ENCODE measurements at regions not wholly inside any gene's neighbourhood (a gene's known extent, or its start where the extent isn't known, plus 50 kb on each side); places are given as distances from the start of the nearest gene placed in this dataset.

- H3K4me3 ChIP-seq (ENCODE audit: low read length), result no peak overlapping the region
- no peaks in the 10 kb centered on the region for H3K27me3 ChIP-seq (ENCODE audit: low read length)
- DNase-seq, result no peak
- H4K20me1 ChIP-seq (ENCODE audit: insufficient read depth, low read depth, low read length), result no peaks in the 10 kb centered on the region
- H3K27ac ChIP-seq (ENCODE audit: low read length), result no peak overlapping the region
- H3K4me2 ChIP-seq (ENCODE audit: low read depth, low read length, poor library complexity, severe bottlenecking), result peak overlapping the region; percentile 1
- no peaks in the 10 kb centered on the region for H3K79me2 ChIP-seq (ENCODE audit: low read length)
- peak overlapping the region; percentile 2; the same call in 1 of the 2 replicates for H2AFZ ChIP-seq (ENCODE audit: low read length)
- H3K4me1 ChIP-seq (ENCODE audit: low read length), result peaks cover 4% of the 10 kb centered on the region
- no peaks in the 10 kb centered on the region for H3K9me2 ChIP-seq (replicated peaks; ENCODE audit: insufficient read depth, low read length)
- H3K36me3 ChIP-seq (ENCODE audit: insufficient read depth, low read length), result no peaks in the 10 kb centered on the region
- H3K9me3 ChIP-seq (ENCODE audit: low read length), result no peaks in the 10 kb centered on the region
- H3K9ac ChIP-seq (ENCODE audit: low read length), result no peak overlapping the region
Measured at GRCh38 chr13:89827552-89827951, 1519.9 kb upstream of the MIR17HG start.

GRCh38 chr13:89828506-89828905 is 1519.0 kb upstream of the MIR17HG start:
- no peak overlapping the region for H3K4me2 ChIP-seq (ENCODE audit: low read depth, low read length, poor library complexity, severe bottlenecking)
- no peaks in the 10 kb centered on the region for H3K27me3 ChIP-seq (ENCODE audit: low read length)
- no peak overlapping the region for H2AFZ ChIP-seq (ENCODE audit: low read length)
- no peak overlapping the region for H3K4me3 ChIP-seq (ENCODE audit: low read length)
- no peaks in the 10 kb centered on the region for H3K36me3 ChIP-seq (ENCODE audit: insufficient read depth, low read length)
- H3K27ac ChIP-seq (ENCODE audit: low read length), result no peak overlapping the region
- no peak overlapping the region for H3K9ac ChIP-seq (ENCODE audit: low read length)
- H3K79me2 ChIP-seq (ENCODE audit: low read length), result no peaks in the 10 kb centered on the region
- H3K4me1 ChIP-seq (ENCODE audit: low read length), result peaks cover 4% of the 10 kb centered on the region
- DNase-seq, result no peak
- no peaks in the 10 kb centered on the region for H4K20me1 ChIP-seq (ENCODE audit: insufficient read depth, low read depth, low read length)
- no peaks in the 10 kb centered on the region for H3K9me3 ChIP-seq (ENCODE audit: low read length)
- no peaks in the 10 kb centered on the region for H3K9me2 ChIP-seq (replicated peaks; ENCODE audit: insufficient read depth, low read length)

DNA sequence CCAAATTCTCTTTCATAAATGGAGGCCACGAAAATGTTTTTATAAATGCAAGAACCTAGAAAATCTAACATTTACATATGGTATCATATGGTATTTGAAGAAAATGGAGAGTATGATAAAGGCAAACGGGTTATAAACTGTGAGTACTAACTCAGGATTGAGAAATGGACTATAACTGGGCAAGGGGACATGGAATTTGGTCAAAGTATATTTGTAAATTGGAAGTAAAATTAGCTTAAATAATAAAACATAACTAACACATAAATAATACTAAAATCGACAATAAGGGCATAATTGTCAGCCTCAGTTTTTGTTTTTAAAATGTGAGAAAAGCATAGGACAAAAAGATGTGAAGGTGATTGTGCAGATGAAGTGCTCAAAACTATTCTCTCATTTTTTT is 1516.3 kb upstream of the MIR17HG start:
- Histone ChIP-seq H3K36me3 (ENCODE audit: insufficient read depth, low read length) (no peaks in the 10 kb centered on the region), H3K9me2 (replicated peaks; ENCODE audit: insufficient read depth, low read length) (no peaks in the 10 kb centered on the region), H2AFZ (ENCODE audit: low read length) (no peak overlapping the region), H3K4me3 (ENCODE audit: low read length) (no peak overlapping the region), H3K4me1 (ENCODE audit: low read length) (peaks cover 4% of the 10 kb centered on the region), H4K20me1 (ENCODE audit: insufficient read depth, low read depth, low read length) (no peaks in the 10 kb centered on the region), H3K4me2 (ENCODE audit: low read depth, low read length, poor library complexity, severe bottlenecking) (no peak overlapping the region), H3K9ac (ENCODE audit: low read length) (no peak overlapping the region), H3K27ac (ENCODE audit: low read length) (no peak overlapping the region), H3K79me2 (ENCODE audit: low read length) (no peaks in the 10 kb centered on the region), H3K27me3 (ENCODE audit: low read length) (no peaks in the 10 kb centered on the region), H3K9me3 (ENCODE audit: low read length) (no peaks in the 10 kb centered on the region)
- no peak for DNase-seq

- H3K79me2 ChIP-seq (ENCODE audit: low read length), result no peaks in the 10 kb centered on the region
- H3K4me1 ChIP-seq (ENCODE audit: low read length), result no peaks in the 10 kb centered on the region
- no peak overlapping the region for H3K9ac ChIP-seq (ENCODE audit: low read length)
- no peaks in the 10 kb centered on the region for H4K20me1 ChIP-seq (ENCODE audit: insufficient read depth, low read depth, low read length)
- no peak overlapping the region for H3K27ac ChIP-seq (ENCODE audit: low read length)
- no peaks in the 10 kb centered on the region for H3K36me3 ChIP-seq (ENCODE audit: insufficient read depth, low read length)
- no peak overlapping the region for H3K4me2 ChIP-seq (ENCODE audit: low read depth, low read length, poor library complexity, severe bottlenecking)
- no peak overlapping the region for H3K4me3 ChIP-seq (ENCODE audit: low read length)
- no peaks in the 10 kb centered on the region for H3K27me3 ChIP-seq (ENCODE audit: low read length)
- H3K9me2 ChIP-seq (replicated peaks; ENCODE audit: insufficient read depth, low read length), result no peaks in the 10 kb centered on the region
- DNase-seq, result no peak
- H2AFZ ChIP-seq (ENCODE audit: low read length), result no peak overlapping the region
- H3K9me3 ChIP-seq (ENCODE audit: low read length), result no peaks in the 10 kb centered on the region
Measured at GRCh38 chr13:89832827-89833226, 1514.7 kb upstream of the MIR17HG start.

DNA sequence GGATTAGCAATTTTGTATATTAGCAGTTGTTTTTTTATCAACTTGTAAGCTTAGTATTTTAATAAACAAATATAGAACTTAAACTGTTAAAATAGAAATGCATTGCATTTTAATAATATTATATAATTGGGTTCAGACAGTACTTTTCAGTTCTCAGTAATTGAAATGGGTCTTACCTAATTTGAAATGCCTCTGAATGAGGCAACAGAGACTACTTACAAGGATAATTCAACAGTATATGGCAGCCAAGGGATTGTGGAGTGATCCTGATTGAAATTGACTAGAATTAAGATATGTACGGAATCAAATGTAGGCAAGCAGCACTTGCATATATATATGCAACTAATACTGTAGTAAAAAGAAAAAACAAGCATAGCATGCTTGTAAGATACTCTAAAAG is 1503.9 kb upstream of the MIR17HG start:
- no peaks in the 10 kb centered on the region for H3K9me3 ChIP-seq (ENCODE audit: low read length)
- no peaks in the 10 kb centered on the region for H3K27me3 ChIP-seq (ENCODE audit: low read length)
- H2AFZ ChIP-seq (ENCODE audit: low read length), result no peak overlapping the region
- H3K9me2 ChIP-seq (replicated peaks; ENCODE audit: insufficient read depth, low read length), result no peaks in the 10 kb centered on the region
- no peaks in the 10 kb centered on the region for H3K79me2 ChIP-seq (ENCODE audit: low read length)
- no peak overlapping the region for H3K4me2 ChIP-seq (ENCODE audit: low read depth, low read length, poor library complexity, severe bottlenecking)
- H3K9ac ChIP-seq (ENCODE audit: low read length), result no peak overlapping the region
- H3K36me3 ChIP-seq (ENCODE audit: insufficient read depth, low read length), result no peaks in the 10 kb centered on the region
- H3K4me3 ChIP-seq (ENCODE audit: low read length), result no peak overlapping the region
- H3K4me1 ChIP-seq (ENCODE audit: low read length), result no peaks in the 10 kb centered on the region
- H4K20me1 ChIP-seq (ENCODE audit: insufficient read depth, low read depth, low read length), result no peaks in the 10 kb centered on the region
- H3K27ac ChIP-seq (ENCODE audit: low read length), result no peak overlapping the region
- DNase-seq, result no peak

DNA sequence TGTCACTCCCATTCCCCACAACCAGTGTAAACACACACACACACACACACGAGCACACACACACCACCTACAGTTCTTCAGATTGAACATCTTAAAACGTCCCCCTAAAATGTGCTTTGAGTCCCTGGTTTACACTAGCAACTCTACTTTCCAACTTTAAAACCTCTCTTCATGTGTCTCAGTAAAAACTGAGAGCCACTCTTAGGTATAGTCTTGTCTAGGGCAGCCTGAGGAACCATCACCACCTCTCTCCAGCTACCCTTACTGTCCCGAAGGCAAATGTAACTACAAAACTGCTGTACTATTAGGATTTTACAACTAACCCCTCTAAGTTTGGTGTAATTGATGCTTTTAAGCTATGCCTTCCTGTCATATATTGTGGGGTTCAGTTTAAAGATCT is 1501.6 kb upstream of the MIR17HG start:
- Histone ChIP-seq H3K4me1 (ENCODE audit: low read length) (no peaks in the 10 kb centered on the region), H3K4me2 (ENCODE audit: low read depth, low read length, poor library complexity, severe bottlenecking) (no peak overlapping the region), H2AFZ (ENCODE audit: low read length) (peak overlapping the region; percentile 66; the same call in 1 of the 2 replicates), H3K36me3 (ENCODE audit: insufficient read depth, low read length) (no peaks in the 10 kb centered on the region), H3K27ac (ENCODE audit: low read length) (no peak overlapping the region), H3K9me2 (replicated peaks; ENCODE audit: insufficient read depth, low read length) (no peaks in the 10 kb centered on the region), H3K4me3 (ENCODE audit: low read length) (no peak overlapping the region), H3K9me3 (ENCODE audit: low read length) (no peaks in the 10 kb centered on the region), H3K9ac (ENCODE audit: low read length) (no peak overlapping the region), H3K79me2 (ENCODE audit: low read length) (no peaks in the 10 kb centered on the region), H4K20me1 (ENCODE audit: insufficient read depth, low read depth, low read length) (no peaks in the 10 kb centered on the region), H3K27me3 (ENCODE audit: low read length) (no peaks in the 10 kb centered on the region)
- no peak for DNase-seq

DNA sequence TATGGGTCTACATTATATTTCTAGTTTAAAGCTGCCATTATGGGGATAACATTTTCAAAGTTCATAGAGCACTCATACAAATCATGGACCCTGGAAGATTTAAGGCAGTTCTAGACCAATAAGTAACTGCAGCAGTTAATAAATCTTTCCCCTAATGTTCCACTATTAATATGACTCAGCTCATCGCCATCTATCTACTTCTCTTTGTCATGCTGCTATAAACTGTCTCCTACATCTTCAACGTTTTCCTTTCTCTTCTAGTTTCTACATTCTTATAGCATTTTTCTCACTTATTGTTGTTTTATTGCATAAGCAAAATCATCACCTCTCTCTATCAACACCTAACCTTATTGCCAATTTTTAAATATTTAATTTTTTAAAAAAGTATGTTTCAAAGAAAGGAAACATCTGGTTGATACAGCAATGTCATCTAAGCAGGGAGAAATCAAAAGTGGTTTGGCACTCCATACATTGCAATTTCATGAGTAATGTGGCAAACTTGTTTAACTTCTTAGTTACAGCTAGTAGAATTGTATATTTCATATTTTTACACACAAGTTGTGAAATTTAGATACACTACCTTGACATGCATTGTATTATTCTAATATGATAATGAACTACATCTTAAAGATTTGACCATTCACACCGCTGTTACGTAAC is 1500.4 kb upstream of the MIR17HG start:
- Histone ChIP-seq H3K36me3 (ENCODE audit: insufficient read depth, low read length) (no peaks in the 10 kb centered on the region), H3K27ac (ENCODE audit: low read length) (no peak overlapping the region), H3K9me3 (ENCODE audit: low read length) (no peaks in the 10 kb centered on the region), H3K4me2 (ENCODE audit: low read depth, low read length, poor library complexity, severe bottlenecking) (no peak overlapping the region), H3K9me2 (replicated peaks; ENCODE audit: insufficient read depth, low read length) (no peaks in the 10 kb centered on the region), H3K9ac (ENCODE audit: low read length) (no peak overlapping the region), H3K79me2 (ENCODE audit: low read length) (no peaks in the 10 kb centered on the region), H3K27me3 (ENCODE audit: low read length) (no peaks in the 10 kb centered on the region), H3K4me1 (ENCODE audit: low read length) (no peaks in the 10 kb centered on the region), H3K4me3 (ENCODE audit: low read length) (no peak overlapping the region), H2AFZ (ENCODE audit: low read length) (no peak overlapping the region), H4K20me1 (ENCODE audit: insufficient read depth, low read depth, low read length) (no peaks in the 10 kb centered on the region)
- DNase-seq, result no peak

GRCh38 chr13:89852570-89852969 is 1494.9 kb upstream of the MIR17HG start:
- no peak overlapping the region for H3K27ac ChIP-seq (ENCODE audit: low read length)
- no peaks in the 10 kb centered on the region for H3K36me3 ChIP-seq (ENCODE audit: insufficient read depth, low read length)
- DNase-seq, result no peak
- no peak overlapping the region for H3K4me3 ChIP-seq (ENCODE audit: low read length)
- no peaks in the 10 kb centered on the region for H3K79me2 ChIP-seq (ENCODE audit: low read length)
- H4K20me1 ChIP-seq (ENCODE audit: insufficient read depth, low read depth, low read length), result no peaks in the 10 kb centered on the region
- no peak overlapping the region for H3K9ac ChIP-seq (ENCODE audit: low read length)
- H3K9me3 ChIP-seq (ENCODE audit: low read length), result no peaks in the 10 kb centered on the region
- H2AFZ ChIP-seq (ENCODE audit: low read length), result no peak overlapping the region
- H3K4me2 ChIP-seq (ENCODE audit: low read depth, low read length, poor library complexity, severe bottlenecking), result no peak overlapping the region
- no peaks in the 10 kb centered on the region for H3K27me3 ChIP-seq (ENCODE audit: low read length)
- H3K9me2 ChIP-seq (replicated peaks; ENCODE audit: insufficient read depth, low read length), result no peaks in the 10 kb centered on the region
- H3K4me1 ChIP-seq (ENCODE audit: low read length), result no peaks in the 10 kb centered on the region
